ENCODE measurements at regions not wholly inside any gene's neighbourhood (a gene's known extent, or its start where the extent isn't known, plus 50 kb on each side); places are given as distances from the start of the nearest gene placed in this dataset.

DNA sequence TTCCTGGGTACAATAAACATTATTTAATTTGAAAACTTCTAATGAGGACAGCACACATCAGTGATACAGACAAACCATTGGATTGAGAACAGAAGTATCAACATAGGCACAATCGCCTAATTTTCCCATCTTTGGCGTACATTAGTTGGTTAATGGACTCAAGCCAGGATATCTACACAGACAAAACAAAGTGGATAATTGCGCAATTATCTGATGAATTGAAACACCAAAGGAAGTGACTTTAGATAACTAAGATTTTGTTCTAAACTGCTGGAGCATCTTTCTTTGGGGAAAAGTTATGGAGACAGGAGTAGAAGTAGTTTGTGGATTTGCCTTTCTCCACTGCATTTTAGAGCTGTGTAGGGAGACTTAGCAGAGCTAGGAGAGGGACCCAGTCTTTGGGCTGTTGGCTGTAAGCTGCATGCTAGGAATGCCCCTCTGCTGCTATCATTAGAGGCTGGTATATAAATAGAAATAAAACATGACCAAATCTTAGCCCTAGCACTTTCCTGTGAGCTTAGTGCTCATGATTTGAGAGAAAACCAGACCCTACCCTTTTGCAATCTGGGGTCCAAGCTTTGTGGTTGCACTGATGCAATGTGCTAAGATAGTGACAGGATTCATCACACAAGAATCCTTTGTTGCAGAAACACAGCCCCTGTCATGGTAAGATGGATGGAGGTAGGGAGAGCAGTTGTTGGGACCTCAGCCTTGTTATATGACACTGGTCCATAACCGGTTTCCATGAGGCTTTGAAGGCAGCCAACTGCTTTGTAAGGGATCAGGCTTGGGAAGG, 264.5 kb upstream of the PIK3C3 start:
- H3K36me3 ChIP-seq (ENCODE audit: control insufficient read depth in 2 of 2, insufficient read depth in 2 of 2, low read length in 1 of 2) = no peaks in the 10 kb centered on the region
- 20% methylated on average over 4 of the region's 4 CpGs for WGBS (ENCODE audit: insufficient coverage, insufficient replicate concordance, low lambda C conversion rate, missing lambda C conversion rate)
- H3K79me2 ChIP-seq (ENCODE audit: control insufficient read depth, insufficient read depth, low read length) = no peaks in the 10 kb centered on the region
- ChIA-PET CTCF (no interaction called here), POLR2A (no interaction called here), SMC1A (ENCODE audit: uncharacterized antibody, unreplicated experiment) (interaction anchor here (0.7 kb wide), 1 partner anchor 1261 kb away, joined by 3 read pairs; no protein-coding TSS in a partner anchor), RAD21 (ENCODE audit: unreplicated experiment) (no interaction called here)
- intact Hi-C loops (cut with micrococcal nuclease; ENCODE audit: unreplicated experiment) = no loop called here
- ATAC-seq = no peak
- no peak overlapping the region for H3K9ac ChIP-seq (ENCODE audit: control insufficient read depth, insufficient read depth, low read length)
- H3K4me2 ChIP-seq (ENCODE audit: control insufficient read depth, insufficient read depth) = no peak overlapping the region
- H3K27ac ChIP-seq (ENCODE audit: control insufficient read depth, insufficient read depth) = no peak overlapping the region
- H4K20me1 ChIP-seq (ENCODE audit: control insufficient read depth, insufficient read depth) = no peaks in the 10 kb centered on the region
- no peaks in the 10 kb centered on the region for H3K4me1 ChIP-seq (ENCODE audit: control insufficient read depth, insufficient read depth, low read length)
- no peaks in the 10 kb centered on the region for H3K9me3 ChIP-seq (replicated peaks; ENCODE audit: control insufficient read depth, insufficient read depth, low read length)
- in situ Hi-C loops (cut with MboI) = no loop called here
- H3K27me3 ChIP-seq (replicated peaks in 1 of 2; ENCODE audit: control insufficient read depth in 2 of 2, insufficient read depth in 2 of 2, low read length in 1 of 2) = no peaks in the 10 kb centered on the region
- no peak for DNase-seq (ENCODE audit: low read depth, low spot score)
- no peak for FAIRE-seq
- no peak overlapping the region for H3K4me3 ChIP-seq
- H2AFZ ChIP-seq (ENCODE audit: control insufficient read depth, low read depth, low read length) = no peak overlapping the region
- no TSS peak for BruUV-seq (replicated peaks)
- TF ChIP-seq ZZZ3 (IDR thresholded peaks at IDR 0.05; ENCODE audit: control insufficient read depth, insufficient read length, low read depth) (no peak), MXI1 (IDR thresholded peaks at IDR 0.05; ENCODE audit: low read depth, low read length) (no peak), SKIL (IDR thresholded peaks at IDR 0.05; ENCODE audit: low read depth, poor library complexity, severe bottlenecking) (no peak), SIN3A (IDR thresholded peaks at IDR 0.05; ENCODE audit: low read depth, low read length) (no peak), IKZF1 (conservative IDR thresholded peaks at IDR 0.05) (no peak), TCF12 (IDR thresholded peaks at IDR 0.05; ENCODE audit: low read depth, low read length) (no peak), HDGF (IDR thresholded peaks at IDR 0.05) (no peak), MLLT1 (IDR thresholded peaks at IDR 0.05) (no peak), GABPA (IDR thresholded peaks at IDR 0.05; ENCODE audit: low read depth) (no peak), KAT2A (conservative IDR thresholded peaks at IDR 0.05; ENCODE audit: control insufficient read depth, low read depth, low read length) (no peak), ESRRA (IDR thresholded peaks at IDR 0.05; ENCODE audit: low read length) (no peak), HDAC2 (IDR thresholded peaks at IDR 0.05) (no peak), NFIC (IDR thresholded peaks at IDR 0.05; ENCODE audit: low read depth, low read length) (no peak), MYB (IDR thresholded peaks at IDR 0.05; ENCODE audit: borderline replicate concordance, low read depth, low read length) (no peak), PAX8 (IDR thresholded peaks at IDR 0.05) (no peak)
- TF ChIP-seq, protein P1, sequence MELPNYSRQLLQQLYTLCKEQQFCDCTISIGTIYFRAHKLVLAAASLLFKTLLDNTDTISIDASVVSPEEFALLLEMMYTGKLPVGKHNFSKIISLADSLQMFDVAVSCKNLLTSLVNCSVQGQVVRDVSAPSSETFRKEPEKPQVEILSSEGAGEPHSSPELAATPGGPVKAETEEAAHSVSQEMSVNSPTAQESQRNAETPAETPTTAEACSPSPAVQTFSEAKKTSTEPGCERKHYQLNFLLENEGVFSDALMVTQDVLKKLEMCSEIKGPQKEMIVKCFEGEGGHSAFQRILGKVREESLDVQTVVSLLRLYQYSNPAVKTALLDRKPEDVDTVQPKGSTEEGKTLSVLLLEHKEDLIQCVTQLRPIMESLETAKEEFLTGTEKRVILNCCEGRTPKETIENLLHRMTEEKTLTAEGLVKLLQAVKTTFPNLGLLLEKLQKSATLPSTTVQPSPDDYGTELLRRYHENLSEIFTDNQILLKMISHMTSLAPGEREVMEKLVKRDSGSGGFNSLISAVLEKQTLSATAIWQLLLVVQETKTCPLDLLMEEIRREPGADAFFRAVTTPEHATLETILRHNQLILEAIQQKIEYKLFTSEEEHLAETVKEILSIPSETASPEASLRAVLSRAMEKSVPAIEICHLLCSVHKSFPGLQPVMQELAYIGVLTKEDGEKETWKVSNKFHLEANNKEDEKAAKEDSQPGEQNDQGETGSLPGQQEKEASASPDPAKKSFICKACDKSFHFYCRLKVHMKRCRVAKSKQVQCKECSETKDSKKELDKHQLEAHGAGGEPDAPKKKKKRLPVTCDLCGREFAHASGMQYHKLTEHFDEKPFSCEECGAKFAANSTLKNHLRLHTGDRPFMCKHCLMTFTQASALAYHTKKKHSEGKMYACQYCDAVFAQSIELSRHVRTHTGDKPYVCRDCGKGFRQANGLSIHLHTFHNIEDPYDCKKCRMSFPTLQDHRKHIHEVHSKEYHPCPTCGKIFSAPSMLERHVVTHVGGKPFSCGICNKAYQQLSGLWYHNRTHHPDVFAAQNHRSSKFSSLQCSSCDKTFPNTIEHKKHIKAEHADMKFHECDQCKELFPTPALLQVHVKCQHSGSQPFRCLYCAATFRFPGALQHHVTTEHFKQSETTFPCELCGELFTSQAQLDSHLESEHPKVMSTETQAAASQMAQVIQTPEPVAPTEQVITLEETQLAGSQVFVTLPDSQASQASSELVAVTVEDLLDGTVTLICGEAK (IDR thresholded peaks at IDR 0.05; ENCODE audit: borderline replicate concordance) = no peak

Data from GM12878 (cell line).